MV-4-11 (cell line): ENCODE measurements at regions not wholly inside any gene's neighbourhood (a gene's known extent, or its start where the extent isn't known, plus 50 kb on each side); places are given as distances from the start of the nearest gene placed in this dataset.
"Not testable (repeated sequence)": the region's sequence is repeated elsewhere in the genome, so short reads cannot be mapped to it uniquely, and the experiment has no call there.

Source experiments
- DNase-seq: peaks from one replicate; lab custom pipeline; 2025; lab: John Stamatoyannopoulos, UW

DNA sequence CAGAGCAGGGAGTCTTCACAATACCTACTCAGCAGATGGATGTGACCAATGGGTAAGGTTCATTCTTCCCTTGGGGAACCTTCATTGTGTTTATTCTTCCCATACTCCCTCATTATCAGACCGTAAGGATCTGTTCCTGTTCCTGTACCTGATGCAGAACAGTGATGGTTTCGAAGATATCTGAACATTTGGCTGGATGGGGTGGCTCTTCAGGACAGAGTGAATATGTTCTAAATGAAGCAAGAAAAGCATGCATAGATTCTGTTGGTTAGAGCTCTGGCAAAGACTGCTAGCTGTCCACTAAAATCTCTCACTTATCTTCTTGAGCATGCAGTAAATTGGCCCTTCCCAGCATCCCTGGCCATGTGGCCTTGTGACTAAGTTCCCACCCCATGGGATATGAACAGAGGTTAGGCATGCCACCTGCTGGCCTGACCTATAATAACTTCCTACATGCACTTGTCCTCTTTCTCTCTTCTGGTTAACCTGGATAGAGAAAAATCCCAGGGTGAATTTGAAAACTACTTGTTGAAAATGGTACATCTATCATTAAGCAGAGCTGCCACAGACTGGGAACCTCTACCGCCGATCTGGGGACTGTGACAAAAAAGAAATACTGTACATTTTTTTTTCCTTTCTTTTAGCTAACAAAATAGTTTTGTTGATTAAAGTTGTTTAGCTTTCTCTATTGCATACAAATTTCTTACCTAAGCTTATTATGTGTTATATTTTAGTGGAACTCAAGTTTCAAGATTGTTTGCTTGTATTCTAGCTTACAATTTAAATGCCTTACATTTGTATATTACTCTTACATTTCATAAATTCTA, 60.0 kb upstream of the BANK1 start:
- DNase-seq, result peak; percentile 57

DNA sequence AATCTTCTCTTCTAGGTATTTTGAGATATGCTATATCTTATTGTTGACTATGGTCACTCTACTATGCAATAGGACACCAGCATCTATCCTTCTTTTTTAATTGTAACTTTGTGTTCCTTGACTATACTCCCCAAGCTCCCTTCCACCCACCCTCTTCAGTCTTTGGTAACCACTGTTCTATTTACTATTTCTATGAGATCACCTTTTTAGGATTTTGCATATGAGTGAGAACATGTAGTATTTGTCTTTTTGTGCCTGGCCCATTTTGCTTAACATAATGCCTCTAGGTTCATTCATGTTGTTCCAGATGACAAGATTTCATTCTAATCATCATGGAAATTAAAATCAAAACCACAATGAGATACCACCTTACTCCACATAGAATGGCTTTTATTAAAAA, 63.3 kb upstream of the BANK1 start:
- no peak for DNase-seq

DNA sequence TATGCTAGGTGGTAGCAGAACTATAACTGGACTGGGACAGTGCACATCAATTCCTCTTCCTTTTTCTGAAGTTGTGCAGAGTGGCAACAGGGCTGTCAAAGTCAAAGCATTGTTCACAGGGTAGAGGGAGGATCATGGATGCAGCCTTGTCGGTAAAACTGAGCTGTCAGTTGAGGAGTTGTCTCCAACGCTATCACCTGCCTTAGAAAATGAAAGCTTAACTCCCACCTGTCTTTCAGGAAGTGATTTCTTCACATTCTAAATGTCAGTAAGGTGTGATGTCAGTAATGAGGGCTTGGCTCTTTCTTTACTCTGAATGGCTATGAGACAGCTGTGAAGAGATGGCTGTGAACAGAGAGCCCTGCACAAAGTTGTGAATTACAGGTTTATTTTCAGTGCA, 66.4 kb upstream of the BANK1 start:
- no peak for DNase-seq

DNA sequence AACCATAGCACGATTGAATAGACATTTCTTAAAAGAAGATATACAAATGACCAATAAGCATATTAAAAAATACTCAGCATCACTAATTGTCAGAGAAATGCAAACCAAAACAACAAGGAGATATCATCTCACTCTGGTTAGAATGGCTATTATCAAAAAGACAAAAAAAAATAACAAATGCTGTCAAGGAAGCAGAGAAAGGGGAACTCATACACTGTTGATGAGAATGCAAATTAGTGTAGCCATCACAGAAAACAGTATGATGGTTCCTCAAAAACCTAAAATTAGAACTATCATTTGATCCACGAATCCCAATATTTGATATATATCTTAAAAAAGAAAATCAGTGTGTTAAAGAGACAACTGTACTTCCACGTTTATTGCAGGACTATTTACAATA, 71.7 kb upstream of the BANK1 start:
- no peak for DNase-seq

DNA sequence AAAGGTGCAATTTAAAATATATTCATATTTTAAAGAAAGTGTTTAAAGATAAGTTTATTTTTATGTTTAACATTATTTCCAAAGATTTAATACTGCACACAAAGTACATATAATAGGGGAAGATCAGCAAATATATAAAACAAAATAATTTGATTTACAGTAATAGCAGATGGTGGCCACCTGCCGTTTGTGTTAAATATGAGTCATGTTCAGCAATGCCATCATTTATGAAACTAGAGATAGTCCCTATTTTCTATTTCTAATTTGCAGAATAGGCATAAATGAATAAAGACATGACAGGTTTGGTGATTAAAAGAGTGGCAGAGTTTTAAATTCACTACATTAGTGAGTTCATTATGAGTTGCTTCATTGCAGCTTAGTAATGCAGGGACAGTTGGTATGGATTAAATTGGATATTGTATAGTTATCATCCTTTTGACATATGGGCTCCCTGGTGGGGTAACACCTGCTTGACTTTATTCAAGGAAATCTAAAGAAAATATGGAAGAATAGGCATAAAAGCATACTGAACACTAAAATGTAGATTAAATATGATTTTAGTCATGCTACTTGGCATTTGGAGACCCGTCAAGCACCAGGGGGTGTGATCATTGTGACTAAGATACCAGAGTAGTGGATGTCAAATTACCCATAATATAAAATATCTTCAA, 78.8 kb upstream of the BANK1 start:
- DNase-seq, result no peak

DNA sequence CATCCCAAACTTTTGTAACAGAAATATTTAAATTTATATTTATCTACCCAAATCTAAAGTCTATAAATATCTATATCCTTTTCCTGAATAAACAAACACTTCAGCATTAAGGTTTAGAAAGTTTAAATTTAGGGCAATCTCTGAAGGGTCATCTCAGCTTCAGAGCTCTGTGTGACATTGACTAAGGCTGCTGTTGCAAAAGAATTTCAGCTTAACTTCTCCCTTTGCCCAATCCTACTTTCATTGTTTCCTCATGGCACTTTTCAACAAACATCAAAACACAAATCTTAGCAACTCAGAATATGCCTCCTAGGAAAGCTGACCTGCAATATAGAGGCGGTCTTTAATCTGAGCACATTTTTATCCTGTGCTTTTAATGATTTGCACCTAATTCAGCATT, 79.7 kb upstream of the BANK1 start:
- DNase-seq, result peak; percentile 48

DNA sequence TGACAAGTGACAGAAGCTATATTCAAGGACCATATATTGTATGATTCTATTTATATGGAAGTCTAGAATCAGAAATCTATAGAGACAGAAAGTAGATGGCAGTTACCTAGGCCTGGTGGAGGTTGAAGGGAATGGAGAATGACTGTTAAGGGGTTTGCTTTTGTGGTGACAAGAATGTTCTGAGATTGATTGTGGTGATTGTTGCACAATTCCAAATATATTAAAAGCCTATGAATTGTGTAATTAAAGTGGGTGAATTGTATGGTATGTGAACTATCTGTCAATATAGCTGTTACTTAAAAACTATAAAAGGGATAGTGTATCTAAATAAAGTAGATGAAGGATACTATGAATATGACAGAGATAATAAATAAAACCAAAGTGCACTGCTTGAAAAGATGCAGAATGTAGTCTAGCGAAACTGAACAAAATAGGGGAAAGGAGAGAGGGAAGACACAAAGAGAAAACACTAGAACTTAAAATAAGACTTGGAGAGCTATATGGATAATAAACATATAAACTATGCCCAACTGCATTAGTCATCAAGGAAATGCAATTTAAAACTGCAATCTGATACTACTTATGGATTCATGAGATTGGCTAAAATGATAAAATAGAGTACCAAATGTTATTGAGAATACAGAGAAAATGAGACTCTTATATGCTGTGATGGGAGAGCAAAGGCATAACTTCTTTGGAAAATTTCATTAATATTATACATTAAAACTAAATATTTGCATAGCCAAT, 82.1 kb upstream of the BANK1 start:
- DNase-seq, result no peak

DNA sequence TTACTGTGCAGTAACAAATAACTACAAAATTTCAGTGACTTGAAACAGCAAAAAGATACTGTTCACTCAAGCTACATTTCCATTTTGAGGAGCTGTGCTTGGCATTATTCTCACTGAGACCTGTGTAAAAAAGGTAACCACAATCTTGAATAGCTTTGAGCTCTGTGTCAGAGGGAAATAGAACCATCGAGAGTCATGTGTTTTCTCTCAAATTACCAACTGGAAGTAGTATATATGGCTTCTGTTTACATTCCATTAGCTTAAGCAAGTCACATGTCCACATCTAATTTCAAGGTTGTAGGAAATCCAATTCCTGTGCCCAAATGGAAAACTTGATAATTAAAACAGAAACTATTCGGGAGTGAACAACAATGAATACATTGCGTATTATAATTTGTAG, 82.9 kb upstream of the BANK1 start:
- DNase-seq, result no peak

DNA sequence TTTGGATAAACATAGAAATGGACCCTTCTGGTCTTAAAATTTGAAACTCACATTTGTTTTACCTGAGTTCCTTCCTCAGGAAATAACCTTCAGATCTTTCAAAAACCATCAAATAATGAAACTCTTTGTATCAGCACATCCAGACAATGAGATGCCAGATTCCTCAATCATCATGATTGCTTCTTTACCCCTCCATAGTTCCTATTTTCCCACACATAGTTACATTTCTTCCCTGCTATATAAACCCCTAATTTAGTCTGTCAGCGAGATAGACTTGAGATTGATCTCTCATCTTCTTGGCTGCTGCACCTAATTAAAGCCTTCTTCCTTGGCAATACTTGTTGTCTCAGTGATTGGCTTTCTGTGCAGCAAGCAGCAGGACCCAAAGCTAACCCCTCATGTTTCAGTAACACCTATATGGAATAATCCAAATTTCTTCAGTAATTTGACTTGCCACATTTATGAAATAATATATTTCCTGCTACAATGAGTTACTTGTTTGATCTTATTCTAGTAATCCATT, 83.9 kb upstream of the BANK1 start:
- no peak for DNase-seq

DNA sequence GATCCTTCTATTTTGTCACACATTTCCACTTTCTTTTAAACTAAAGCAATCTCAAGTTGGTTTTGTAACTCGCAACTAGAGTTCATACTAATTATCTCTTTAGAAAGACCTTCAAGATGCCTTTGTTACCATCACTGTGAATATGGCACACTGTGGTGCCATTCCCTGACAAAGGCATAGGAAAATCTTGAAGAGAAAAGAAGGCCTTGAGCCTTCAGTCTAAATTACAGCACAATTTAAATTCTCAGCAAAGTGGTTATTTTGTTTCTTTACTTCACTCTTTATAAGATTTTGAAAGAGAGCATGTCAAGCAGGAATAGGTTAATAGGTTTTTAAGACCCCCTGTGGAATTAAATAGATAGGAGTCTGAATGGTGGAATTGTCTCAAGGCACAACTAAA, 89.0 kb upstream of the BANK1 start:
- no peak for DNase-seq

DNA sequence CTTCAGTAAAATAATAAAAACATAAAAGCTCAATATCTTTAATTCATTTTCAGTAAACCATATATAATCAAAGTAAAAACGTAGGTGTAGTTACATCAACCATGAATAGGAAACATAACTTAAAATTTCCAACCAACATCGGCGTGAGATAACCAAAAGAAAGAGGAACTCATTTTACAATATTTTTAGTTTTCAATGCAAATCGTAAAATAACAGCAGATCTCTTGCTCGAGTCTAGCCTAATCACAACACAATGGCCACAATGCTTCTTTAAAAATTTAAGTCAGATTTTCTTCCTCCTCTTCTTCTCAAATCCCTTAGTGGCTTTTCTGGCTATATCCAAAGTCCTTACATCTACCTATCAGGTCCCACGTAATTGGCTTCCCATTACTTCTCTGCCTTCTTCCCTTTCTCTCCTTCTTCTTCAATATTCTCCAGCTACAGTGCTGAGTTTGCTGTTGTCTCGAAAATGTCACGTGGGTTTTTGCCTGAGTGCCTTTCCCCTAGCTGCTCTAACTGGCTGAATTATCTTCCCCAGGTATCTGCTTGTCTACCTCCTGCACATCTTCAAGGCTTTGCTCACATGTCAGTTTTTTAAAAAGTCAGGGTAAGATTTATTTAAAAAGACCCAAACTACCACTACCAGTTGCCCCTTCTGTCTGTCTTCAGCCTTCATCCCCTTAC, 90.9 kb upstream of the BANK1 start:
- no peak for DNase-seq

DNA sequence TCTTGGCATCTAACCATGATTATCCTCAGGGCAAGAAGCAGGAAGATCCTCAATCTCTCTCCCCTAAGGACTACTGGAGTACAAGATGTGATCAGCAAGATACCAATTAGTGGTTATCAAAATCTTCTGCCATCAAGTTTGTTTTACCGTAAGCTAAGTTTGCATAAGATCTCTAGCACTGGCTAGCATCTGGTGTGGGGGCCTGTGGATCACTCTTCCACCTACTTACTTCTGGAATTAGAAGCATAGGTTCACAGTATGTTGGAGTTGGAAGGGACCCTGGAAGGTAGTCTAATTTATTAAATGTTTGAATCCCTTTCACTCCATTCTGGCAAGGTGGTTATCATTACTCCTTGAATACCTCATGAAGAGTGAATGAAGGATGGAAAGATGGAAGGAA, 93.3 kb upstream of the BANK1 start:
- DNase-seq, result no peak

DNA sequence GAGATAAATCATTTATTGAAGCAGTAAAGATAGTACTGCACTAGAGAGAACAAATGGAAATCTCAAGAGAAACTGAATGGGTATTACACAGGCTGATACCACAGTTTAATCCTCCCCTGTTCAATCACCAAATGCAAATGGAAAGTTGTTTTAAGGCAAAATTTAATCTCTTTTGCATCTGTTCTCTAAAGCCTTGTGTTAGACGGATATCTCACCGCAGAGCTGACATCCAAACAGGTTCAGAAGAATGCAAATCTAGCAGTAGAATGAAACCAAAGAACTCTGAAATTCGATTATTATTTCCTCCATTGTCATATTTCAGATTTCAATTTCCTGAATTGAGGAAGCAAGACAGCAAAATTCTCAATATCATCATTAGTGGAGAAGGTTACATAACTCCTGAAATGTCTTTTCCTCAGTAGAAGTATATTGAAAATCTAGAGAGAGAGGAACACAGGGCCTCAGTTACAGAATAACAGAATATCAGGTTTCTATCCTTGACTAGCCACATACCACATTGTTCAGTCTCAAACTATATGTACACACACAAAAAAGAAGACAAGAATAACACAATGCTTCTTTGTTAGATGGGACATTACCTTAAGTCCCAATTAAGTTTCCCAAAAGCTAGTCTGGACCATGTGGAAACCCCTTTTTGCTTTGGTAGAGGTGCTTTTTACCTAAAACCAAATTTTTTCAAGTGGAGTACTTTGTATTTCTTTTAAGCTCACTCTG, 94.1 kb upstream of the BANK1 start:
- DNase-seq, result no peak

DNA sequence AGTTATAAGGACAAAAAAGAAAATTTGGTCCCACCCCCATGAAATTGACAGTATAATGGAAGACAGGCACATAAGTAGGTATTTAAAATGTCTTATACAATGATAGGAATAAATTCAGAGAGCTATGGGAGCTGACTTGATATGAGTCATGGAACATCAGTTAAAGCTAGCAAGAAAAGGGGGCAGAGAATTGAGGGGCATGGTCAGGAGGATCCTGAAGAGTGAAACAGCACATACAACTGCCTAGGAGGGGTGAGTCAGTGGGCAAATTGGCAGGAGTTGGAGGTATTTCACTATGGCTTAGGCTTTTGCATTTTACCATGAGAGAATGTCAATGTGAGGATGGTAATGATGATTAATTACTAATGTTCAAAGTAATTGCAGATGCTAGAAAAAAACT, 95.4 kb upstream of the BANK1 start:
- no peak for DNase-seq

DNA sequence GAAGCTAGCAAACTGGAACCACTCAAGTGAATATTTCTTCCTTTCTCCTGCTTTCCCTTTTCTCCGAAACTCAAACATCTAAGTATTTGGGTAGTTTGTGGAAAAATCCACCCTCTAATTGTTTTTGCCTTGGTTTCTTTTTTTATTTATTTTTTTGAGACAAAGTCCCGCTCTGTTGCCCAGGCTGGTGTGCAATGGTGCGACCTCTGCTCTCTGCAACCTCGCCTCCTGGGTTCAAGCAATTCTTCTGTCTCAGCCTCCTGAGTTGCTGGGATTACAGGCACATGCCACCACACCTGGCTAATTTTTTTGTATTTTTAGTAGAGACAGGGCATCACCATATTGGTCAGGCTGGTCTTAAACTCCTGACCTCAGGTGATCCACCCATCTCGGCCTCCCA, 96.1 kb upstream of the BANK1 start:
- DNase-seq, result not testable (repeated sequence)

DNA sequence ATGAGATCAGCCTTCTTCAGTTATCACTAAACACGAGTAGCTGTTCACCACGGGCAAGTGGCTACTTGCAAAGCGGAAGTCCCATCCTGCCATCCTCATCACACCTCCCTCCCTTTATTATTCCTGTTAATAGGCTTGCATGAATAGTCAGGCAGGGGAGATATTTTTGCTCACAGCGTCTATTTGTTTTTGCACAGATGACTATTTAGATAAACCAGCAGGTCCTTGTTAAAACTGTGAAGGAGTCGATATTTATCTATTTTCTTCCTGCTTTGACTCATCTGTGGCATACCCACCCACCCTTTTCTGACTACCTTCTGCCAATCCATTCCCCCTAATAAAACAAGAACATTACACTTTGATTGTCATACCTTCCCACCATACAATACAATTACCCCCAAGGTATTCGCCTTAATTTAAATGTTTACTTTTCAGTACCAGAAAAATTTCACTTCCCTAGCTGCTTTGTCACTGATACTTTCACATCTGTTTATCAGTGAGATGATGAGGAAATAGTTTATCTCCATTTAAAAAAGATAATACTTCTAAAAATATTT, 96.6 kb upstream of the BANK1 start:
- DNase-seq, result peak; percentile 27

DNA sequence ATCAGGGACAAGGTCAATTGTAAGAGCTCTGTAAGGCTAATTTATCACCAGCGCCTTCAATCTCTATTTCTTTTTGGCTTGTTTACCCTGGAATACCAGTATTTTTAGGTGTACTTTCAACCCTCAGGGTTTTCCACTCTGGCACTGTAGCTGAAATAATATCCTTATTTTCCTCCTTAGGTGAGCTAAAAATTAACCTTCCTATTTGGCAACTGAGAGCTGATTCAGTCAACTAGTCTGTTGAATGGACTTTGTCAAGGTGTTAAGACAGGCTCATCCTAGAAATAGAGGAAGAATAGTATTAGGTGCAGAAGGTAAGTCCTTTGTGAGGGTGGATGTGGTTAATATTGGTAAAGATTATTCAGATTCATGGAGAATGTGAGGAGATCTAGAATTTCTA, 101.3 kb upstream of the BANK1 start:
- no peak for DNase-seq

DNA sequence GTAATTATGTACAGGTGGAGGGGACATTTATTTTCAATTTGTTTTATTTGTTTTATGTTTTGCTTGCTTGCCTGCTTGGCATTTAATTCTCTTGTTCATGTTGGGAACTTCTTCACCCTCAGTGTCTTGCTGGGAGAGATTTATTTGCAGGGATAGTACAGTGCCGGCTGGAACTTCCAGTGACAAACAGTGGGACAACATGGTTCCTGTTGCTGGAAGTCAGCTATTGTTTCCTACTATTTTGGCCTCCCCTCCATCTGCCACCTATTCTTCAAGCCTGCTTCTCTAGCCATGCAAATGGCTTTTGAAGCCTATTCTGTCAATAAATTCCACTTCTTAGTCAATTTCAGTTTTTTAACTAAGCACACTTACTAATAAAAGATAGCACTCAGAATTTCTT, 105.4 kb upstream of the BANK1 start:
- no peak for DNase-seq

DNA sequence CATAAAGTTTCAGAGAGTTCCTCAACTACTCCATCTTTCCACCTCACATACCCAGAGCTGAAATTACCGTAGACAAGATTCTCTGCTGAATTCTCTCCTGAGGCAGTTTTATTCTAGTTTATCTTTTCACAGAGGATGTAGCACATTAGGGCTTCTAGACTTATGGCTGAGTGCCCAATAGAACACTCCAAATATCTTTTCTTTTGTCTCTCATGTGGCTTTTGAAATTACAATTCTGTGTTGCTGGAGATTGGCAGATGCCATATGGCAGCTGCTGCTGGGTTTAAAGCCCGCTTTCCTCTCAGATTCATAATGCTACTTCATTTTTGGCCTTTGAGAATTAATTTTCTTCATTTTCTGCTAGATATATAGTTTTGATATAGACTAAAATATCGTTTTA, 107.6 kb upstream of the BANK1 start:
- DNase-seq, result no peak

DNA sequence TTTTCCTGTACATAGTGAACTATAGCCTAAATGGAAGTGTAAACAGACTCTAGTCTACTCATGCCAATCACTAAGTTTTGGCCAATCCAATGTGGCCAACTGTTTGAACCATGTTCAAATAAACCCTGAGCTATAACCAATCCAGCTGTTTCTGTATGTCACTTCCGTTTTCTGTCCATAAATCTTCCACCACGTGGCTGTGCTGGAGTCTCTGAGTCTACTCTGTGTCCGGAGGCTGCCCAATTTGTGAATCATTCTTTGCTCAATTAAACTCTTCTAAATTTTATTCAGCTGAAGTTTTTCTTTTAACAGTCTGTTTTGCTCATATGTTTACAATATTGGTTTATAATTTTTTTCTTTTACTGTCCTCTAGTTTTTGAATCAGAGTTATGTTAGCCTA, 112.3 kb upstream of the BANK1 start:
- peak; percentile 61 for DNase-seq

DNA sequence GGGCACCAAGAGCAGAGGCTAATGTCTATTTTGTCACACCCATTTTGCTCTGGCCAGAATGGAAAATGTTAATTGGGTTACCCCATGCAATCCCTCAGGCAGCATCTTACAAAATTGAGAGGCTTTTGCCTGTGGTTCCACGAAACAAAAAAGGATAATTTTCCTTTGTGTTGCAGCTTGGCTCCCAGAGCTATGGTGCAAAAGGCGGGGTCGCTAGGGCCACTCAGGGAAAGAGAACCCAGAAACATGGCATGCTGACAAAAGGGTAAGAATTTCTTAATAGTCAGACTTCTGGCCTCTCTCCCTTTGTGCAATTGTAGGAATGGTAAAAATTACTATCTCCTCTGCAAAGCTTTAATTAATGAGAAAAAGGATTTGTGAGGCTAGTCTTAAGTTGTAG, 119.6 kb upstream of the BANK1 start:
- no peak for DNase-seq
